ENCODE measurements at regions not wholly inside any gene's neighbourhood (a gene's known extent, or its start where the extent isn't known, plus 50 kb on each side); places are given as distances from the start of the nearest gene placed in this dataset.

DNA sequence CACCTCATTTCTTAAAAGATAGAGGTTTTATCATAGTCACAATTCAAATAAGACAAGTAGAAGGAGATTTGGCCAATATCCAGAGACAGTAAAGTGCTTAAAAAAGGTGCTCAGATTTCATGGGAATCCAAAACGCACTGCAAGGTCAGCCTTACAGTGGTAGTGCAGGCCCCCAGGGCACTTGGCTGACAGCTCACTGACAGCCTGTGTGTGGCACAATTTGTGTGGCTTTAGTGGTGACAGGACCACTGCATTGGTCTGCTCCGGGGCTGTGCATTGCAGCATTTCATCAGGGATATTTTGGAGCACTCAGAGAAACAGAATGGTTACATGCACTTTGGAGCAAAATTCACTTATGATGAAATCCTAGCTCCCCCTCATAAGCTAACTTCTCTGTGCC, 544.3 kb downstream of the NTRK3 start:
- no peak overlapping the region for H2AFZ ChIP-seq (ENCODE audit: low read length)
- no peak overlapping the region for H3K9ac ChIP-seq (ENCODE audit: low read depth, low read length, poor library complexity)
- H3K4ac ChIP-seq (ENCODE audit: low read length) = no peak overlapping the region
- whole genome bisulfite sequencing, 2 donors (ENCODE audit: extremely low coverage in 2 of 2, insufficient read length in 2 of 2, insufficient replicate concordance in 1 of 2) = no CpG with 5 or more reads among the region's 2 CpGs
- H2AK5ac ChIP-seq (ENCODE audit: low read depth, low read length) = no peak overlapping the region
- DNase-seq (ENCODE audit: low spot score) = no peak
- no peak overlapping the region for H2BK15ac ChIP-seq (ENCODE audit: low read length)
- H3K27ac ChIP-seq (replicated peaks; ENCODE audit: low read length) = no peak overlapping the region
- peaks cover 0 to 12% (median 0%) of the 10 kb centered on the region in 3 experiments for H3K27me3 ChIP-seq (ENCODE audit: control insufficient read depth in 3 of 3, insufficient read depth in 3 of 3, low read depth in 1 of 3, low read length in 3 of 3)
- H2BK12ac ChIP-seq (ENCODE audit: low read length) = no peak overlapping the region
- H3K14ac ChIP-seq (ENCODE audit: low read length) = no peak overlapping the region
- H3K9me3 ChIP-seq (replicated peaks in 1 of 2; ENCODE audit: control insufficient read depth in 2 of 2, insufficient read depth in 1 of 2, low read depth in 1 of 2, low read length in 2 of 2) = no peaks in the 10 kb centered on the region
- no peak overlapping the region for H4K8ac ChIP-seq (ENCODE audit: low read depth, low read length)
- H4K91ac ChIP-seq (ENCODE audit: low read depth, low read length, poor library complexity) = no peak overlapping the region
- no peaks in the 10 kb centered on the region for H3K4me1 ChIP-seq (ENCODE audit: control insufficient read depth in 2 of 2, insufficient read depth in 1 of 2, low read depth in 1 of 2, low read length in 2 of 2)
- no peak overlapping the region for H2BK5ac ChIP-seq (ENCODE audit: low read length)
- no peak overlapping the region for H3K4me2 ChIP-seq (ENCODE audit: insufficient read depth, low read length, poor library complexity, severe bottlenecking)
- no peak overlapping the region for H3K23ac ChIP-seq (ENCODE audit: low read depth, low read length, poor library complexity)
- no peak overlapping the region for H2BK120ac ChIP-seq (ENCODE audit: low read depth, low read length)
- H3K36me3 ChIP-seq (replicated peaks in 1 of 2; ENCODE audit: control insufficient read depth in 2 of 2, insufficient read depth in 2 of 2, low read length in 2 of 2) = no peaks in the 10 kb centered on the region
- H3K18ac ChIP-seq (ENCODE audit: low read length) = no peak overlapping the region
- no peak overlapping the region for H3K4me3 ChIP-seq (ENCODE audit: low read length in 2 of 2)
- H3K79me1 ChIP-seq (ENCODE audit: low read depth, low read length) = no peaks in the 10 kb centered on the region

DNA sequence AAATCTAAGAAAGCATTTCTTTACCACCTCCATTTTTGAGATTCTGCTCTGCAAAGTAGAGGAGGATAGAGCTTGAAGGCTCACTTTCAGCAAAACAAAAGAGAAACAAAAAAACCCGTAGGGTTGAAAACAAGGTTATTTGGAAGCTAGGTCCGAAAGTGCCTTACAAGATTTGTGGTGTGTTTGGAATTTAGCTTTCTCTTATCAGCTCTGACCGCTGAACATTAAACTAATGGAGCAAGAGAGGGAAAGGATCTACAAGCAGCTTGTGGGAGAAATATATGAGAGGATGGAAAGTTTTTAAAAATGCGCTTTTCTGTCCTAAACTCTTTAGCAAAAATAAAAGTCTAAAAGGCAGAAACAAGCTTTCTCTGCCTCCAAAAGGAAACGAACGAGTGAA, 545.5 kb downstream of the NTRK3 start:
- Histone ChIP-seq H4K8ac (ENCODE audit: low read depth, low read length) (no peak overlapping the region), H2AFZ (ENCODE audit: low read length) (no peak overlapping the region), H3K9ac (ENCODE audit: low read depth, low read length, poor library complexity) (no peak overlapping the region), H3K27me3 (ENCODE audit: control insufficient read depth in 3 of 3, insufficient read depth in 3 of 3, low read depth in 1 of 3, low read length in 3 of 3) (peaks cover 0 to 15% (median 0%) of the 10 kb centered on the region in 3 experiments), H2BK15ac (ENCODE audit: low read length) (no peak overlapping the region), H4K91ac (ENCODE audit: low read depth, low read length, poor library complexity) (no peak overlapping the region), H3K27ac (replicated peaks; ENCODE audit: low read length) (no peak overlapping the region), H3K4me2 (ENCODE audit: insufficient read depth, low read length, poor library complexity, severe bottlenecking) (no peak overlapping the region), H3K4me3 (ENCODE audit: low read length in 2 of 2) (no peak overlapping the region), H2BK5ac (ENCODE audit: low read length) (no peak overlapping the region), H3K4ac (ENCODE audit: low read length) (no peak overlapping the region), H2AK5ac (ENCODE audit: low read depth, low read length) (no peak overlapping the region), H3K18ac (ENCODE audit: low read length) (no peak overlapping the region), H2BK12ac (ENCODE audit: low read length) (no peak overlapping the region), H3K36me3 (replicated peaks in 1 of 2; ENCODE audit: control insufficient read depth in 2 of 2, insufficient read depth in 2 of 2, low read length in 2 of 2) (no peaks in the 10 kb centered on the region), H3K14ac (ENCODE audit: low read length) (no peak overlapping the region), H3K4me1 (ENCODE audit: control insufficient read depth in 2 of 2, insufficient read depth in 1 of 2, low read depth in 1 of 2, low read length in 2 of 2) (no peaks in the 10 kb centered on the region), H3K79me1 (ENCODE audit: low read depth, low read length) (no peaks in the 10 kb centered on the region), H3K23ac (ENCODE audit: low read depth, low read length, poor library complexity) (no peak overlapping the region), H3K9me3 (replicated peaks in 1 of 2; ENCODE audit: control insufficient read depth in 2 of 2, insufficient read depth in 1 of 2, low read depth in 1 of 2, low read length in 2 of 2) (no peaks in the 10 kb centered on the region), H2BK120ac (ENCODE audit: low read depth, low read length) (no peak overlapping the region)
- no CpG with 5 or more reads among the region's 6 CpGs for WGBS, 2 donors (ENCODE audit: extremely low coverage in 2 of 2, insufficient read length in 2 of 2, insufficient replicate concordance in 1 of 2)
- DNase-seq (ENCODE audit: low spot score) = no peak

DNA sequence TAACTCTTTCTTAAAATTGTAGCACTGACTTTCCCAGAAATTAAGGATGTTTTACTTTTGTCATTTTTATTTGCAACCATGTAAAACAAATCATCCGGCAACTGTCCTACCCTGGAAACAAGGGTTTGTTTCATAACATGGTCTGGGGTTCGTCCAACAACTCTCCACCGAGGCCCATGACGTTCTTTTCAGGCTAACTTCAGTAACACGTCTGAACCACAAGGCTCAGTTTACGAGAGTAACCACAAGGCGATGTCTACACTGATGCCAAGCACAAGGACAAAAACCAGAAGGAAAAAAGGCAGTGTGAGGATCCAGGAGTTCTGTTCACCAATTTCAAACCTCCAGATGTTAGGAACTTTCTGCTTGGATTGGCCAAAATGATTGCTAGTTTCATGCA, 546.1 kb downstream of the NTRK3 start:
- Histone ChIP-seq H2BK15ac (ENCODE audit: low read length) (no peak overlapping the region), H3K23ac (ENCODE audit: low read depth, low read length, poor library complexity) (no peak overlapping the region), H2BK120ac (ENCODE audit: low read depth, low read length) (no peak overlapping the region), H3K79me1 (ENCODE audit: low read depth, low read length) (no peaks in the 10 kb centered on the region), H4K91ac (ENCODE audit: low read depth, low read length, poor library complexity) (no peak overlapping the region), H3K14ac (ENCODE audit: low read length) (no peak overlapping the region), H2AFZ (ENCODE audit: low read length) (no peak overlapping the region), H3K27ac (replicated peaks; ENCODE audit: low read length) (no peak overlapping the region), H4K8ac (ENCODE audit: low read depth, low read length) (no peak overlapping the region), H3K4me1 (ENCODE audit: control insufficient read depth in 2 of 2, insufficient read depth in 1 of 2, low read depth in 1 of 2, low read length in 2 of 2) (no peaks in the 10 kb centered on the region), H2BK12ac (ENCODE audit: low read length) (no peak overlapping the region), H3K36me3 (replicated peaks in 1 of 2; ENCODE audit: control insufficient read depth in 2 of 2, insufficient read depth in 2 of 2, low read length in 2 of 2) (no peaks in the 10 kb centered on the region), H3K4me2 (ENCODE audit: insufficient read depth, low read length, poor library complexity, severe bottlenecking) (no peak overlapping the region), H3K18ac (ENCODE audit: low read length) (no peak overlapping the region), H3K9me3 (replicated peaks in 1 of 2; ENCODE audit: control insufficient read depth in 2 of 2, insufficient read depth in 1 of 2, low read depth in 1 of 2, low read length in 2 of 2) (no peaks in the 10 kb centered on the region), H3K4ac (ENCODE audit: low read length) (no peak overlapping the region), H2AK5ac (ENCODE audit: low read depth, low read length) (no peak overlapping the region), H3K27me3 (ENCODE audit: control insufficient read depth in 3 of 3, insufficient read depth in 3 of 3, low read depth in 1 of 3, low read length in 3 of 3) (peaks cover 0 to 13% (median 0%) of the 10 kb centered on the region in 3 experiments), H2BK5ac (ENCODE audit: low read length) (no peak overlapping the region), H3K9ac (ENCODE audit: low read depth, low read length, poor library complexity) (no peak overlapping the region), H3K4me3 (ENCODE audit: low read length in 2 of 2) (no peak overlapping the region)
- DNase-seq (ENCODE audit: low spot score) = no peak
- WGBS, 2 donors (ENCODE audit: extremely low coverage in 2 of 2, insufficient read length in 2 of 2, insufficient replicate concordance in 1 of 2) = no CpG with 5 or more reads among the region's 7 CpGs

DNA sequence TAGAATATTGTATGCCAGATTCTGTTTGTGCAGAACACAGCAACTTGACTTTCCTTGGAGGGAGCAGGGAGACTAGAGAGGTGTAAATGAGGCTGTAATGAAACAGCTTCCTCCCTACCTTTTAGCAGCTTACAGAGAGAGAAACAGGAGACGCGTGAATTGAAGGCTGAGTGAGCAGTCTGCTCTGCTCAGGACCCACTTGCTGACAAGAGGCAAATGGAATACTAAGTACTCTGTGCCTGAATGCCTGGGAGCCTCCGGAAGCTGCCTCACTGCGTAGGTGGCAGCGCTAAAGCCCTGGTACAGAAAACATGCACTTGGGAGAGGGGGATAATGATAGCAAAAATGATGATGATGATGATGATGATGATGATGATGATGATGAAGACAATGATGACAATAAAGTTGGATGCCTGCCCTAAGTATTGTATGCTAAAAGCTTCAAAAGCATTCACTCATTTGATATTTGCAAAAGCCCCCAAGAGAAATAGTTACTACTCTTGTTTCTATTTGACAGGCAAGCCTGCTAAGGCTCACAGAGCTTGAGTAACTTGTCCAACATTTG, 548.9 kb downstream of the NTRK3 start:
- Histone ChIP-seq H3K79me1 (ENCODE audit: low read depth, low read length) (no peaks in the 10 kb centered on the region), H3K14ac (ENCODE audit: low read length) (no peak overlapping the region), H3K4me2 (ENCODE audit: insufficient read depth, low read length, poor library complexity, severe bottlenecking) (no peak overlapping the region), H3K4ac (ENCODE audit: low read length) (no peak overlapping the region), H2AFZ (ENCODE audit: low read length) (no peak overlapping the region), H3K4me1 (ENCODE audit: control insufficient read depth in 2 of 2, insufficient read depth in 1 of 2, low read depth in 1 of 2, low read length in 2 of 2) (peaks cover 0 to 1% of the 10 kb centered on the region in 2 donors), H3K36me3 (replicated peaks in 1 of 2; ENCODE audit: control insufficient read depth in 2 of 2, insufficient read depth in 2 of 2, low read length in 2 of 2) (no peaks in the 10 kb centered on the region), H2BK15ac (ENCODE audit: low read length) (no peak overlapping the region), H3K9ac (ENCODE audit: low read depth, low read length, poor library complexity) (no peak overlapping the region), H2BK5ac (ENCODE audit: low read length) (no peak overlapping the region), H4K91ac (ENCODE audit: low read depth, low read length, poor library complexity) (no peak overlapping the region), H3K18ac (ENCODE audit: low read length) (no peak overlapping the region), H2BK12ac (ENCODE audit: low read length) (no peak overlapping the region), H2AK5ac (ENCODE audit: low read depth, low read length) (no peak overlapping the region), H2BK120ac (ENCODE audit: low read depth, low read length) (no peak overlapping the region), H3K23ac (ENCODE audit: low read depth, low read length, poor library complexity) (no peak overlapping the region), H3K27ac (replicated peaks; ENCODE audit: low read length) (no peak overlapping the region), H4K8ac (ENCODE audit: low read depth, low read length) (no peak overlapping the region), H3K4me3 (ENCODE audit: low read length in 2 of 2) (no peak overlapping the region), H3K9me3 (replicated peaks in 1 of 2; ENCODE audit: control insufficient read depth in 2 of 2, insufficient read depth in 1 of 2, low read depth in 1 of 2, low read length in 2 of 2) (no peaks in the 10 kb centered on the region), H3K27me3 (ENCODE audit: control insufficient read depth in 3 of 3, insufficient read depth in 3 of 3, low read depth in 1 of 3, low read length in 3 of 3) (peaks cover 0 to 11% (median 0%) of the 10 kb centered on the region in 3 experiments)
- no peak for DNase-seq (ENCODE audit: low spot score)
- no CpG with 5 or more reads among the region's 5 CpGs for WGBS, 2 donors (ENCODE audit: extremely low coverage in 2 of 2, insufficient read length in 2 of 2, insufficient replicate concordance in 1 of 2)

Measured in neuronal stem cell (in vitro differentiated cells).